ENCODE measurements at regions not wholly inside any gene's neighbourhood (a gene's known extent, or its start where the extent isn't known, plus 50 kb on each side); places are given as distances from the start of the nearest gene placed in this dataset.

DNA sequence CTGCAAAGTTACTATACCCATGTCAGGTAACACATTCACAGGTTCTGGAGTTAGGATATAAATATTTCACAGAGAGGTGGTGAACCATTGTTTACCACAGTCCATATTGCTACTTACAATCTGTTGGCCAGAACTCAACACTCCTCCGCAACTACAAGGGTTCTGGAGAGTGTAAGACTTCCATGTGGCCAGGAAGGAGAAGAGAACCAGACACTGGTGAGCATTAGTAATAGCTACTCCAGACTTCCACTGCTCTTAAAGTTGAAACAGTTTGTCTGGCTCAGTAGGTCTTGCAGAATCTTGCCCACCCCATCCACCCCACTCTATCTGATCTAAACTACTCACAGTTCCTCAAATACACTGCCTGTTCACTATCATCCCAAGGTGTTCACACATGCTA lies 369.6 kb downstream of the DUSP6 start:
- DNase-seq = no peak

DNA sequence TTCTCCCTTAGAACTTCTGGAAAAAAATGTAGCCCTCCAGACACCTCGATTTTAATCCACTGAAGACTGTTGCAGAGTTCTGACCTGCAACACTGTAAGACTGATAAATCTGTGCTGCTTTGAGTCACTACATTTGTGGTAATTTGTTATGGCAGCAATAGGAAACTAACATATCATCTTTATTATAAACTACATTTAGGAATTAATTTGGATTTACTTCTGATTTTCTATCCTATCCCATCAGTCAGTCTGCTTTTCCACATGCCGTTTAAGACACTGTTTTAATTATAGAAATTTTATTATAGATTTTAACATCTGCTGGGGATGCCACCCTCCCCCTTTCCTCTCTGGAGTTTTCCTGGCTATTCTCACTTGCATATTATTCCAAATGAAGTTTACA lies 375.2 kb downstream of the DUSP6 start:
- no peak for DNase-seq

DNA sequence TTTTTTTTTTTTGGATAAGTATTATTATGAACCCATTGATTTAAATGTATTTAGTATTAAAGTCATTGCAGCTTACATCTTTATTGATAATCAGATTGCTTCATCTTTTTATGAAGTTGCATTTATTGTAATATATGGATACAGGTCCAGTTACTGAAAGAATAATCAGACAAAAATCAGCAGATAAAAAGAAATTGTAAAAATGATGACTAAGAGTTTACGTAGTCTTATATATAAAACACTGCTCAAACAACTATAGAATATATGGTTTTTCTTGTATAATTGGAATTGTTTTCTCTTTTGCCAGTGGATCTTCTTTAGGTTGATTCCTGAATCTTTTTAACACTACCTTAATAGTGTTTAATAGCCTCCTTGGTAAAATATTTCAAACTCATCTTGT lies 378.3 kb downstream of the DUSP6 start:
- DNase-seq = no peak

DNA sequence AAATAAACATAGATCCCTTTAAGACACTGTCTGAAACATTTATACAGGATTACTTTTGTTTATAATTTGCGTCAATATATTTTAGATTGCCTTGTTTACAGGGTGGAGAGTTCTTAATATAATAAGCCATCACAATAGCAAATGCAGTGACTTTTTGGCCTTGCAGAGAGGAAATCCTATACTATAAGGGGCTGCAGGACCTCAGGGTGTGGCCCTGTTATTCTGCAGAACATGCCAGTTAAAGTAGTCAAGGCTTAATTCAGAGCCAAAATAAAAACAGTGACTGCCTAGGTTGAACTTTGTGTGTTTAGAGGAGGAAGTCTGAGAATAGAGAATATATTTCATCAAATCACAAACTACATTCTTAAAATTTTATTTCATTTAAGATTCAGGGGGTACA lies 381.6 kb downstream of the DUSP6 start:
- no peak for DNase-seq

DNA sequence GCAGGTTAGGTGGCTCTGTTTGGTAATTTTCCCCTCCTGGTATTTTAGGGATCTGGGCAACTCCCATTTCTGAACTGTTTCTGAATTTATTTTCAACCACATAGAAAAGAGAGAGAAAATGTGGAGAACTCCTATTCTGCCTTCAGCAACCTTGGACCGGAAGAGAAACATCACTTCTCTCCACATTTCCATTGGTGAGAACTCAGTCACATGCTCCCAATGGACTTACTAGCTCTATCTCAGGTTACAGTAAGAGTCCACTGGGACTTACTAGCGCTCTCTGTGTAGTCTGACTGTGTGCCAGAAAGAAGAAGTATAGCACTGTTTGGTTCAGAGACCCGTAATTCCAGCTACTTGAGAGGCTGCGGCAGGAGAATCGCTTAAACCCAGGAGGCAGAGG lies 383.2 kb downstream of the DUSP6 start:
- no peak for DNase-seq

DNA sequence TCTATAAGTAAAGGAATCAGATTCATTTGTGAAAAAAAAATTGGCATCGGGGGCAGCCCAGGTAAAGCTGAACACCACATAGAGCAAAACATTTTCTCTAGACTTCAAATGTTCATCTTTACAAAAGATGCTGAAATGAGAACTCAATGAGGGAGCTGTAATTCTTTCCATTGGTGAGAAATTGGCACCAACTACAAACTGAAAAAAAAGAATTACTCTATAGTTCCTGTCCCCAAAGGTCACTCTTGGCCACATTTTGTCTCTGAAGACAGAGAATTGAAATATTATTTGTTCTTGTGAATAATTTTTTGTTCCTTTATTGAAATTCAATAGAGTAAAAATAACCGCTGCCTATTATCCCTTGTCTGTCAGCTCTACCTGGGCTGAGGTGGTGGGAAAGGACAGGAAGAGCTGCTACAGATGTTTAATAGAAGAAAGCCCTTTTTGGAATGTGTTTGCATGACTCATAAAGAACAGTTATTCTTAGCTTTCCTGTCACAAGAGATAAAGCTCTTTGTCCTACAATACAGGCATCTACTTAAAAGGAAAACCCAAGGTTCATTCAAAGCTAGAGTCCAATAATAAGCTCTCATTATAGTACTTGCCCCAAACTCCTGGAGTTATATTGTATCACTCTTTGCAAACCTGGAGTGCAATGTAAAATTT lies 380.1 kb upstream of the KITLG start:
- no peak for DNase-seq

DNA sequence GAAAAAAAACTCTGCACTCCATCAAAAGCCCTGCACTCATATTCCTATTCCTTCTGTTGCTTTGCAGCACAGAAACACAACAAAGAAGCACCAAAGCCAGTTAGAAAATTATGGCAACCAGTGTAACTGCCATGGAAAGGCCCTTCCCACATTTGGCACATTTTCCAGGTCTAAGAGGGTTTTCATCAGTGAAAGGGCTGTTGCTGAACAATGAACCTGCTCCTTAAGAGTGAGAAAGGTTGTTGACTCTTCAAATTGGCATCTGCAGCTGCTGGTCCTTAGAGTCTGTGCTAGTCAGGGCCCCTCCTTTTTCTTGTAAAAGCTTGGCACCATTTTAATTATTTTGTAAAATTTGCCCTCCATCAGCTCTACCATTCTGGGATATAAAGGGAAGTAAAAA lies 378.7 kb upstream of the KITLG start:
- DNase-seq = no peak

DNA sequence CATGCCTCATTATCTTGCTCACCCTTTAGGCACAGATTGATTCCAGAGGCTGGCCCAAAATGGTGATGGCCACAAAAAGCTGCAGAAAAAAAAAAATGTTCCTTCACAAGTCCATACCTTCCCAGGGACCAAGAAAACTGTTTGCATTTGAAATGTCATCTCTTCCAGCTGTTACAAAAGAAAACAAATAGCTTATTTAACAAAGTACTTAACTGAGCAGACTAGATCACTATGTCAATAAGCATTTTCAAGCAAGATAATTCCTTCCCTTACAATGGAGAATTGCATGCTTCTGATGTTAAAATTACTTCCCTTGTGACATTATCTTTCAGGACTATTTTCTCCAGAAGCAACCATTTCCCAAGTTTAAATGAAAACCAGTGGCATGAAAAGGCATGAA lies 377.9 kb upstream of the KITLG start:
- DNase-seq = no peak

DNA sequence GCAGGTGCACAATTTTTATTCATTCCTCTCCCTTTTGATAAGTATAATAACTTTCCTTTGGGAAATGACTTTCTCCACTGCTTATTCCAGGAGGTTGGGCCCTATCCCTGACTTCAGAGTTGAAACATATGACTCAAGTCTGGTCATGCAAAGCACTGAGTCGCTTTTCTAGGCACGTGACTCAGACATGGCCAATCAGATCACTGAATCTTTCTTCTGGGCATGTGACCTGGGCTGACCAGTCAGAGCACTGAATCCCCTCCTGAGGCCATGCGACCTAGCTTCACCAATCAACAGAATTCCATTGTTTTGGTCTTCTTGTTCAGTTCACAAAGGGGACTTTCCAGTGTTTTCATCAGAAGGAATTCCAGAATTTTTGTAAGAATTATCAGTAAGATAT lies 377.1 kb upstream of the KITLG start:
- DNase-seq = no peak

DNA sequence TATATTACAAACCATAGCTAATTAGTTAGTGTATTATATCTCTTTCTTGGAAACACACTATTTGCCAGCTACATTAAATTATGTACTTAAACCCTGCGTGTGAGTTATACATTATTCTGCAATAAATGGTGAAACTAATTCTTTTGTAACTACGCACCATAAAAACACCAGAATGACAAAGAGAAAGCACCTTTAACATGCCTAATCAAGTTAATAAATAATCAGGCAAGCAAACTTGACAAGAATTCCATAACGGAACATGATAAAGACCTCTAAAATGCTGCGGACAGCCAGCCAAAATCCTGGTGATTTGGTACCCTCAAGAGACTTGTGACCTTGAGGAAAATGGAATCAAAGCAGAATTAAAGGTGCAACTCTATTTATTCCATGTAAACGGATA lies 375.3 kb upstream of the KITLG start:
- no peak for DNase-seq

DNA sequence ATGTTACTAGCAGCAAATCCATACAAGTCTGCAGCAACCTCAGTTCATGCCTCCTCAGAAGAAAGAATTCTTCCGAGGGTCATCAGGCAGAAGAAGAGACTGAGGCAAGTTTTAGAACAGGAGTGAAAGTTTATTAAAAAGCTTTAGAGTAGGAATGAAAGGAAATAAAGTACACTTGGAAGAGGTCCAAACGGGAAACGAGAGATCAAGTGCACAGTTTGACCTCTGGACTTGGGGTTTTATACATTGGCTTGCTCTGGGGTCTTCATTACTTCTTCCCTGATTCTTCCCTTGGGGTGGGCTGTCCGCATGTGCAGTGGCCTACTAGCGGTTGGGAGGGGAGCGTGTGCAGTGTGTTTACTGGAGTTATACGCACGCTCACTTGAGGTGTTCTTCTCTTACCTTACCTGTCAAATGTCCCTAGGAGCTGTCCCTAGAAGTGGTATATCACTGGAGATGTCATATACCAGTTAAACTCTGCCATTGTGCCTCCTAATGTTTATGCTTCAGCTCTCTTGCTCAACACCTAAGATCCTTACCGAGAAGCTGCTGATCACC lies 372.8 kb upstream of the KITLG start:
- DNase-seq = no peak

DNA sequence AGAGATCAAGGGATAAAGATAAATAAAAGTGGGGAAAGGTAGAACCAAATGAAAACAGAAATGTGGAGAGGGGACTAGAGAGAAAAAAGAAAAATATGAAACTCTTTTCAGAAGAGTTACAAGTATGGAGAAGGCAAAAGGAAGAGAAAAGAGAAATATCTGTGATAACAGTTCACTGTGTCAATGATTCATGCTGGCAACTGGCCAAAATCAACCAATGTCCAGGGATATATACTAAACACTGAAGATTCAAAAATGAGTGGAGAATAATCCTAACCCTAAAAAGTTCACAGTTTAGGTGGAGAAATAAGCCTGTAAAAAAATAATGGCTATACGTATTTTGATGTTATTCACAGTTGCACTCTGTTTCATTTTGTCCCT lies 372.3 kb upstream of the KITLG start:
- DNase-seq = no peak

DNA sequence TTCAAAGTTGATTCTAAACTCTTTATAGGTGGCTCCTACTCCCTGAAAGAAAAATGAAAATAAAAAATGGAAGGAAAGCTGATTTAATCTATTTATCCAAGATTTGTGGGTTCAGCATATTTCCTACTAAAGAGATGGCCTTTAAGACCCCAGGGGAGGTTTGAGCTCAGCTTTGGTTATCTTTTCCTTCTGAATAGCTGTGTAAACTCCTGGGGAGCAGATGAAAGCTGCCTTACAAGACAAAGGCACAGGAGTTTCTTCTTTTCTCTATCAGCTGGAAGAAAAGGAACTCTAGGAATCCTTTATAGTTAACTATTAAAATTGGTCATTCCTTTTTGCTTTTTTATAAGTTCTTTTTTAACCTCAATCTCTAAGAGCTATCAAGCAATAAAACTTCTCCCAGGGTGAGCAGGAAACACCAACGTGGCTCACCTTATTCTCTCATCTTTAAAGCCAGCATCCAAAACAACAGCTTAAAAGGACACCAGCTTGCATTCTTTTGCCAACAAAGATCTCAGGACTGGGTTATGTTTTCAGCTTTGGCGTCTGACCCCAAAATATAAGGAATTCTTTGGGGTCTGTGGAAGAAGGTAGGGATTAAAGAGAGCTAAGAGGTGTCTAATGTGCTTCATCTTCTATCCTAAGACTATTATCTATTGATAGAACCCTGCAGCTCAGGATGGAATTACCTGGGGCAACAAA lies 371.7 kb upstream of the KITLG start:
- DNase-seq = no peak

DNA sequence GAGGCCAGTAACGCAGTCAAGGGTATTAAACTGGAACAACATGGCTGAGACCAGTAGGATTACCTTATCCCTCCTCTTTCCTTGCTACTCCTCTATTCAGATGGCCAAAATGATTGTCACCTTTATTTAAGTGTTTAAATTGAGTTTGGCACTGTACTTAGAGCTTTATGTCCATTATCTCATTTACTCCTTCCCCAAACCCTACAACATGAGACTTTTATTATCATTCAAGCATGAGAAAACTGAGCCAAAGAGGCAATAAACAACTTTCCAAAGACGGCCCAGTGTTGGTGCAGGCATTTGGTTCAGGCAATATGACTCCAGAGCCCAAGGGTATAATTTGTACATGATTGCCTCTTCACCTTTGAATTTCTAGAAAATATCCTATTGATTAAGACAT lies 370.9 kb upstream of the KITLG start:
- DNase-seq = no peak

DNA sequence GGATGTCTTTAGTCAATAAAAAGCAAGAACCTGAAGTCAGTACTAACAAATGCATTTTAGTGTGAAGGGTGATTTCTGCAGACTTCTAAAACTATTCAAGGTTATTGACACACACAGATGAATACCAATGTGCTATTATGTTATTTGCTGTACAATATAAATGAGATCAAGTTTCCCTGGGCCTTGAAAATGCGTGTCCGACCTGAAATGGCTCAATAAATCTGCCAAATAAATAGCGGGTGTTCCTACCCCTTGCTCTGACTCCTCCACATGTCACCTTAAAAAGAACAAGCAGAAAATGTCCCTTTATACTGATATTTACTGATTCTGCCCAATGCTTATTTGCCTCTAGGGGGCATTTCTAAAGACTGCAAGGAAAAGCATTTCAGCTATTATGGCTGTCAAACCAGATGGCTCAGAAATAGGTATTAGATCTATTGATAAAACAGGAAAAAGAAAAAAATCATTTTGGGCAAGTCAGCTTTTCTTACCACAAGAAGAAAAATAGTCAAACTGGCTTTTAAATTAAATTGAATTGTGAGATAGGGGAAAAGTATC lies 367.3 kb upstream of the KITLG start:
- no peak for DNase-seq

DNA sequence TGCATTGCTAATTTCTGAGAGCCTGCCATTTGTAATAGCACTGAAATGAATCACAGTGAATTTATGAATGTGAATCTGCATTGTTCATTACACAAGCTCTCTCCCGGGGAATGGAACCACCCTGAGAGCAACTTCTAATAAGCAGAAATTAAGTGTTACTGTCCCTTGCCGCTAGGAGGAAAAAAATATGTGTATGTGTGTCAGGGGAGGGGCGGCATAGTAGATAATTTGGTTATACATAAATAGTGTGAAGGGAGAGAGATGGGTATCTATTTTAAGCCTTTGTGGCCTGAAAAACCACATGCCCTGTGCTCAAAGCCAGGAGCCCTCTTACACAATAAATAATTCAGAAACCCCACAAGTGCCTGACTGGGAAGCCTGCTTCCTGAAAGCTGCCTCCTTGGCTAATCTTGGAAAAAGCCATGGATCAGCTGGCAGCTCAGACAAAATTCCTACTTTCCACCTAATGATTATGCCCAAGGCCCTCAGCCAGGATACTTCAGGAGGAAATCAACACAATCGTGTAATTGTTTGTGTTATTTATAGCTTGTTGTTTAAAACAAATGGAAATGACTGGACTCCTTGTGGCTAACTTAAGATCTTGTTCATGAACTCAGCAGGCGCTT lies 366.2 kb upstream of the KITLG start:
- no peak for DNase-seq

DNA sequence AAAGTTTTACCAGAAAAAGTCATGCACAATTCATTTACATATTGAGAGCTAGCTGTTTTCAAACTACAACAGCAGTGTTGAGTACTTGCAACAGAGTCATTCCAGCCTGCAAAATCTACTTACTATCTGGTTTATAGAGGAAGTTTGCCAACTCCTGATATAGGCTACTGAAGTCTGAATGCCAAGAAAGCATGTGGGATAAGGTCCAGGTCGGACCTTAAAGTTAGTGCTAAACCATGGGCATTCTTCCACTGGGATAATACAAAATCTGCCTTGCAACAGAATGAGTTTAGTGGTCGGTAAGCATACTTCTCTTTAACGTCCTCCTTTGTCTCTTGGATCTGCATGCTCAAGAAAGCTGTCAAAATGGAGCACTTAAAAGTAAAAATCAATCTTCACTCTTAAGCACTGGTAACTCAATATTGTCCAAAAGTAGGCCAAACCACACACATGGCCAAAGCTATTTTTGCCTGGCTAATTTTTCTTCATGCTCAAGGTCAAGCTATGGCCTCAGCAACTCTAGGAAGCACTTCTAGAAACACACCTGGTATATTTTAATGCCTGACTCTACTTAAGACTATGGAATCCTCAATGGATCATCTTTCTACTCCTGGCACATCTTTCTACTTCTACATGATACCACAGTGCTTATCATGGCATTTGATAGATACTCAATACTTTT lies 364.9 kb upstream of the KITLG start:
- no peak for DNase-seq

DNA sequence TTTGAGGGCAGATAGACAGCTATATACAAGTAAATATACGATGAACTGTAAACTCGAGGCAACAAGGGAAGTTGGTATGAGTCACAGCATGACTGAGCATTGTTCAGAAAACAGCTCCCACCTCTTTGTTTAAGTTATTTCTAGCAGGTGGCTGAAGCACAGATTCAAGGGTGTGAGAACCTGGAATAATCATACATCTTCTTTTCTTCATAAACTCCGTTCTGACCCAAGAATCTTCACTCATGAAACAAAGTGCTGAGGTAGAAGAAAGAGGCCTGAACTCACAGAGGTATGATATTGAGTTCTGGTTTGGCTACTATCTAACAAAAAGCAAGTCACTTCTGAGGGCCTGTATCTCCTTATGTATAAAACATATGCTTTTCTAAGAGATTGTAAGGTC lies 364.1 kb upstream of the KITLG start:
- no peak for DNase-seq

DNA sequence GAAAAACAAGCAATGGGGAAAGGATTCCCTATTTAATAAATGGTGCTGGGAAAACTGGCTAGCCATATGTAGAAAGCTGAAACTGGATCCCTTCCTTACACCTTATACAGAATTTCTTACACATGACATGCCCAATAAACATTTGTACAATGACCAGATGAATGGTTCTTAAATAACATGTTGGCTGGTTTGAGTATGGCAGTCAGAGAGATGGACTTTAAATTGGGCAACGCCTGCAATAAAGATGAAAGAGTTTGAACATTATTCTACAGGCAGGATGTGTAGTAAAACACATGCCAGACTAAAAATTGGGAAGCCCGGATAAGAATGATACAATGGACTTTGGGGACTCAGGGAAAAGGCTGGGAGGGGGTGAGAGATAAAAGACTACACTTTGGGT lies 360.6 kb upstream of the KITLG start:
- no peak for DNase-seq

DNA sequence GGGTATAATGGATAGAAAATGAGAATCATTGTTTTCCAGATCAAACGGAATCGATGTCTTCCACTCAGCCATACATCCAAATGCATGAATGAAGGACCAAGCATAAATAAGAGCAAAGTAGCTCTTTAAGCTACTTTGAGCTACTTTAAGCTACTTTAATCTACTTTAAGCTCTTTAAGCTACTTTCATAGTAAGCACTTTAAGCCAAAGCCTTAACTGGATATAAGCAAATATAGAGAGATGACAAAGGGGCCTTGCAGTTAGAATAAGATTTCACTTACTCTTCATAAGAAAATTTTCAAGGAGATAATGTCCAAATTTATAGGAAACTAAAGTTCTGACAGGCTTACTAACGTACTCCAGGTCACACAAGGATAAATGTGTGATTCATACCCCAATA lies 355.6 kb upstream of the KITLG start:
- DNase-seq = no peak

DNA sequence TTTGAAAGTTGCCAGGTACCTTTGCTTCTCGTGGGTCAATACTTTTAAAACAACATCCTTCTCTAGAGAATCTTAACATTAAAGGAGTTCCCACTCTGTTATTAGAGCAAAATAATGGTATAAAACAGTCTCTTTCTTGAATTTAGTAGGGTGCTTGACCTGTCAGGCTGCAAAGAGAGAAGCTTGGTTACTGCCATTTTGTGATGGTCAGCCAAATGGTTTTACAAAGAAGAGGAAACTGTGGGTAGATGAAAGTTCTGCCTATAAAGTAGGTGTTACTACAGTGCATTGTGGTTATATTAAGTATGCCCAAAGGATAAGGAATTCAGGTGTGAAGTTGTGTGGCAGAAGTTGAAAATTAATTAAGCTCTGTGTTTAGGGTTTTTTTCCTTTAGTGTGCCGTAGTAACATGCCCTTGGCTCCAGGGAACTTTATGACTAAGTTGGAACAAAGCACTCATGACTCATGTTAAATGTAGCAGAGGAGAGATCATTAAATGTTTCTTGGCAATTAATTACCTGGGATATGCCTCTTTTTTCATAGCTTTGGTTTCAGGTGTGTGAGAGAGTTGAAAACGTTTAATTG lies 354.0 kb upstream of the KITLG start:
- DNase-seq = no peak

DNA sequence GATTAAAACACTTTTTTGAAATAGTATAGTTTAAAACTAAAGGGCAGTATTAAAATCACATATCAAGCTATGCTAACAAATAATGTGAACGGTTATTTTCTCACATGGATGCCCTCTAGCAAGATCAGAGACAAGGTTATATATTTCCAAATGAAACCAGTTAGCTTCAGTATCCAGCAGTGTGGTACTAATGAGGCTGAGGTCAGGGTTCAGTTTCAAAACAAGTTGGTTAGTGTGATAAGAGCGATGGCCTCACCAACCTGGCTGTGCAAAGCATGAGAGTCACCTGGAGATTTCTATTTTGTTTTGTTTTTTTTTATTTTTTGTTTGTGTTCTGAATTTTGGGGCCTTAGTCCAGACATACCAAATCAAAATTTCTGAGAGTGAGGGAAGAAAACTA lies 352.2 kb upstream of the KITLG start:
- DNase-seq = no peak

DNA sequence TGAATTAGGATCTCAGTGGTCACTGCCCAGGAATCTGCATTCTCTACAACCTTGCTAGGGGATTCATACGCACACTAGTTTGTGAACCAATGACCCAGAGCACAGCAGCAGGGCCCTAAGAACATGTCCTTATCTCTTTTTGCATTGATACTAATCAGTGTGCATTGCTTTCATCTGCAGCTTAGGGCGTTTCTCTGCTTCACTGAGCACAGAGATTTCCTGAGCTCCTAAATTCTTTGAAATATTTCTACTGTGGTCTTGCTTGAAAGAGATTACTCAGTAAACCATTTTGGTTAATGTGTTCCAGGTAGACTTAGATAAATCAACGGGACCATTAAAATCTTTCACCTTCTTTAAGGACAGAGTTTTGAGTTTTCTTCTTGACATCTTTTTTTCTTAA lies 351.3 kb upstream of the KITLG start:
- no peak for DNase-seq

All from NCI-H1694 treated with DMSO at 0.1 percent for 48 hours (cell line).